GM12878 (cell line): ENCODE measurements at regions not wholly inside any gene's neighbourhood (a gene's known extent, or its start where the extent isn't known, plus 50 kb on each side); places are given as distances from the start of the nearest gene placed in this dataset.

Experiments used
- ATAC-seq: fragments of 200-7000 bp; cut with Tn5 transposase; 3 replicates; pipeline ENCODE4 v1.9.1; 2020; ENCODE audit warnings: mild to moderate bottlenecking, moderate library complexity
- BruUV-seq: library from RNA; stranded (reverse); fragments of 400-500 nt; replicated peaks from 2 replicates; lab custom pipeline; 2021; lab: Mats Ljungman, UMichigan
- CTCF ChIA-PET: fragments of 300-600 bp; sonication (Branson Sonifier 250); formaldehyde crosslinking; extraction: SDS; loops from one replicate; lab custom pipeline; 2021; ENCODE audit warnings: inconsistent platforms; lab: Yijun Ruan, JAX
- POLR2A ChIA-PET: fragments of 350-600 bp; formaldehyde crosslinking; extraction: SDS; loops from one replicate; lab custom pipeline; 2021; ENCODE audit warnings: inconsistent platforms; lab: Charles Lee
- RAD21 ChIA-PET: fragments of 300-600 bp; sonication (Branson Sonifier 250); formaldehyde crosslinking; loops from one replicate; lab custom pipeline; 2023; ENCODE audit warnings: antibody characterized with exemption; ENCODE audit not compliant: unreplicated experiment; lab: Charles Lee
- SMC1A ChIA-PET: fragments of 300-600 bp; sonication (Branson Sonifier 250); formaldehyde crosslinking; loops from one replicate; lab custom pipeline; 2023; ENCODE audit not compliant: unreplicated experiment, uncharacterized antibody; lab: Charles Lee
- DNase-seq: peaks from one replicate; pipeline ENCODE4 v3.0.0-alpha.2; 2011; ENCODE audit warnings: low read depth, low spot score
- FAIRE-seq: peaks from 3 replicates; lab custom pipeline; 2011; peaks lifted over from hg19 to GRCh38; lab: Jason Lieb, UNC
- H2AFZ ChIP-seq: 2 replicates; pipeline ENCODE4 v1.6.0; 2011; ENCODE audit warnings: low read depth, low read length, control low read depth; ENCODE audit not compliant: control insufficient read depth
- H3K27ac ChIP-seq: 2 replicates; pipeline ENCODE4 v1.5.1; 2011; ENCODE audit warnings: control low read depth; ENCODE audit not compliant: control insufficient read depth, insufficient read depth
- H3K27me3 ChIP-seq, 2 experiments: replicated peaks in 1 of 2; 2 replicates each; pipeline versions ENCODE4 v1.6.0 to v1.6.1; 2011; ENCODE audit warnings: low read length in 1 of 2; ENCODE audit not compliant: control insufficient read depth in 2 of 2, insufficient read depth in 2 of 2
- H3K36me3 ChIP-seq, 2 experiments: 2 replicates each; pipeline ENCODE4 v1.5.1; 2011; ENCODE audit warnings: low read length in 1 of 2; ENCODE audit not compliant: control insufficient read depth in 2 of 2, insufficient read depth in 2 of 2
- H3K4me1 ChIP-seq: 2 replicates; pipeline ENCODE4 v1.6.1; 2011; ENCODE audit warnings: mild to moderate bottlenecking, low read length, moderate library complexity, mixed read lengths; ENCODE audit not compliant: control insufficient read depth, insufficient read depth
- H3K4me2 ChIP-seq: 2 replicates; pipeline ENCODE4 v1.6.0; 2011; ENCODE audit warnings: control low read depth; ENCODE audit not compliant: control insufficient read depth, insufficient read depth
- H3K4me3 ChIP-seq: fragments of 200-600 bp; sonication (generic); 2 replicates; pipeline ENCODE4 v1.5.1; 2016
- H3K79me2 ChIP-seq: 2 replicates; pipeline ENCODE4 v1.6.0; 2011; ENCODE audit warnings: low read length; ENCODE audit not compliant: control insufficient read depth, insufficient read depth
- H3K9ac ChIP-seq: 2 replicates; pipeline ENCODE4 v1.8.0; 2011; ENCODE audit warnings: low read length, control low read depth, mixed read lengths; ENCODE audit not compliant: control insufficient read depth, insufficient read depth
- H3K9me3 ChIP-seq: replicated peaks from 3 replicates; pipeline ENCODE4 v1.5.1; 2011; ENCODE audit warnings: mild to moderate bottlenecking, low read length; ENCODE audit not compliant: control insufficient read depth, insufficient read depth
- H4K20me1 ChIP-seq: 2 replicates; pipeline ENCODE4 v1.6.0; 2011; ENCODE audit not compliant: control insufficient read depth, insufficient read depth
- ATF2 ChIP-seq: IDR thresholded peaks from 2 replicates; pipeline ENCODE4 v1.6.1; 2012; ENCODE audit warnings: low read length, inconsistent platforms
- BCLAF1 ChIP-seq: fragments of 450-650 bp; IDR thresholded peaks from 2 replicates; pipeline ENCODE4 v1.6.1; 2017; ENCODE audit warnings: antibody characterized with exemption, mild to moderate bottlenecking, moderate library complexity
- CBFB ChIP-seq: IDR thresholded peaks from 2 replicates; pipeline ENCODE4 v1.6.1; 2016; ENCODE audit warnings: antibody characterized with exemption, low read depth
- DPF2 ChIP-seq: fragments of 450-650 bp; IDR thresholded peaks from 2 replicates; pipeline ENCODE4 v1.6.1; 2017; ENCODE audit warnings: mild to moderate bottlenecking
- GATAD2B ChIP-seq: fragments of 450-650 bp; conservative IDR thresholded peaks from 2 replicates; pipeline ENCODE4 v1.6.1; 2017; ENCODE audit warnings: low read depth, mild to moderate bottlenecking, moderate library complexity
- KDM1A ChIP-seq: fragments of 200-600 bp; sonication (generic); IDR thresholded peaks from 2 replicates; pipeline ENCODE4 v1.6.1; 2016; ENCODE audit warnings: borderline replicate concordance
- MEF2A ChIP-seq: IDR thresholded peaks from 2 replicates; pipeline ENCODE4 v1.6.1; 2011; ENCODE audit warnings: low read depth, mild to moderate bottlenecking, low read length, moderate library complexity; ENCODE audit not compliant: insufficient read depth
- MTA2 ChIP-seq: fragments of 450-650 bp; IDR thresholded peaks from 2 replicates; pipeline ENCODE4 v1.6.1; 2016; ENCODE audit warnings: low read depth, mild to moderate bottlenecking, moderate library complexity
- RUNX3 ChIP-seq: IDR thresholded peaks from 2 replicates; pipeline ENCODE4 v1.6.1; 2012; ENCODE audit warnings: low read length, inconsistent platforms
- WGBS: methylation state at CpG from one replicate; pipeline ENCODE4 v1.1.6; 2016; ENCODE audit warnings: low lambda C conversion rate; ENCODE audit not compliant: insufficient replicate concordance, insufficient coverage; ENCODE audit errors: missing lambda C conversion rate; 5-methylcytosine and 5-hydroxymethylcytosine counted together
- in situ Hi-C: fragments of 300-500 bp; cut with MboI; formaldehyde crosslinking; loops from 9 replicates; pipeline ENCODE4 v1.14.3; 2018; ENCODE audit warnings: mixed read lengths
- intact Hi-C: fragments of 100-400 bp; cut with micrococcal nuclease; formaldehyde crosslinking; loops from one replicate; pipeline ENCODE4 v1.14.2; 2022; ENCODE audit not compliant: unreplicated experiment
- TF ChIP-seq, protein P1 (sequence below): fragments of 150-350 bp; IDR thresholded peaks from 2 replicates; pipeline ENCODE4 v1.6.1; 2014; ENCODE audit warnings: mild to moderate bottlenecking, low read depth, low read length

GRCh38 chr4:154953691-154954090, 172.6 kb downstream of the RBM46 start:
- DNase-seq: no peak
- ChIA-PET CTCF (no interaction called here), POLR2A (no interaction called here), RAD21 (no interaction called here), SMC1A (interaction anchor here (0.7 kb wide), 1 partner anchor 668 kb away, joined by 3 read pairs; no protein-coding TSS in a partner anchor)
- no peaks in the 10 kb centered on the region; the same call in 2 of the 3 replicates for H3K9me3 ChIP-seq
- ATAC-seq: no peak
- TF ChIP-seq GATAD2B (no peak), MEF2A (no peak), RUNX3 (no peak), CBFB (no peak), DPF2 (no peak), KDM1A (no peak), MTA2 (no peak)
- TF ChIP-seq, protein P1, sequence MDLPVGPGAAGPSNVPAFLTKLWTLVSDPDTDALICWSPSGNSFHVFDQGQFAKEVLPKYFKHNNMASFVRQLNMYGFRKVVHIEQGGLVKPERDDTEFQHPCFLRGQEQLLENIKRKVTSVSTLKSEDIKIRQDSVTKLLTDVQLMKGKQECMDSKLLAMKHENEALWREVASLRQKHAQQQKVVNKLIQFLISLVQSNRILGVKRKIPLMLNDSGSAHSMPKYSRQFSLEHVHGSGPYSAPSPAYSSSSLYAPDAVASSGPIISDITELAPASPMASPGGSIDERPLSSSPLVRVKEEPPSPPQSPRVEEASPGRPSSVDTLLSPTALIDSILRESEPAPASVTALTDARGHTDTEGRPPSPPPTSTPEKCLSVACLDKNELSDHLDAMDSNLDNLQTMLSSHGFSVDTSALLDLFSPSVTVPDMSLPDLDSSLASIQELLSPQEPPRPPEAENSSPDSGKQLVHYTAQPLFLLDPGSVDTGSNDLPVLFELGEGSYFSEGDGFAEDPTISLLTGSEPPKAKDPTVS: no peak
- no peaks in the 10 kb centered on the region for H3K36me3 ChIP-seq
- no peak for FAIRE-seq
- H4K20me1 ChIP-seq: no peaks in the 10 kb centered on the region
- no peak overlapping the region for H3K27ac ChIP-seq
- no peaks in the 10 kb centered on the region for H3K79me2 ChIP-seq
- H3K4me3 ChIP-seq: no peak overlapping the region
- no peak overlapping the region for H3K9ac ChIP-seq
- H2AFZ ChIP-seq: no peak overlapping the region
- no peaks in the 10 kb centered on the region for H3K4me1 ChIP-seq
- no peaks in the 10 kb centered on the region for H3K27me3 ChIP-seq
- BruUV-seq: no TSS peak
- in situ Hi-C loops: no loop called here
- no peak overlapping the region for H3K4me2 ChIP-seq
- intact Hi-C loops: no loop called here

- ChIA-PET SMC1A (no interaction called here), RAD21 (no interaction called here), POLR2A (no interaction called here), CTCF (no interaction called here)
- intact Hi-C loops: no loop called here
- Histone ChIP-seq H3K27me3 (no peaks in the 10 kb centered on the region), H2AFZ (no peak overlapping the region), H3K9me3 (no peaks in the 10 kb centered on the region; the same call in 2 of the 3 replicates), H3K79me2 (no peaks in the 10 kb centered on the region), H3K4me1 (no peaks in the 10 kb centered on the region), H3K4me3 (no peak overlapping the region), H3K27ac (no peak overlapping the region), H3K36me3 (no peaks in the 10 kb centered on the region), H4K20me1 (no peaks in the 10 kb centered on the region), H3K4me2 (no peak overlapping the region)
- 0% methylated on average over 2 of the region's 2 CpGs for WGBS
- no peak for DNase-seq
- in situ Hi-C loops: no loop called here
- BruUV-seq: no TSS peak
- no peak for FAIRE-seq
- ATAC-seq: no peak
- TF ChIP-seq BCLAF1 (no peak), ATF2 (no peak)
- TF ChIP-seq, all 136 proteins: peak for 0
- no peak overlapping the region for H3K9ac ChIP-seq
These were observed 173.0 kb downstream of the RBM46 start for GRCh38 chr4:154954117-154954516.
